Umbilical cord (tissue), 1 donor: ENCODE measurements at regions not wholly inside any gene's neighbourhood (a gene's known extent, or its start where the extent isn't known, plus 50 kb on each side); places are given as distances from the start of the nearest gene placed in this dataset.
"Not testable (repeated sequence)": the region's sequence is repeated elsewhere in the genome, so short reads cannot be mapped to it uniquely, and the experiment has no call there.

Experiments
- DNase-seq: peaks from one replicate; pipeline ENCODE4 v3.0.0-alpha.2; 2015; ENCODE audit warnings: low spot score

GRCh38 chr5:167832609-167833008, 458.8 kb upstream of the WWC1 start:
- DNase-seq: no peak

GRCh38 chr5:167833456-167833855, 458.0 kb upstream of the WWC1 start:
- no peak for DNase-seq

- DNase-seq: no peak
Observed at GRCh38 chr5:167835146-167835545, 456.3 kb upstream of the WWC1 start.

GRCh38 chr5:167837127-167837526, 454.3 kb upstream of the WWC1 start:
- DNase-seq: no peak

GRCh38 chr5:167839065-167839464, 452.4 kb upstream of the WWC1 start:
- DNase-seq: no peak

GRCh38 chr5:167840527-167841130, 450.8 kb upstream of the WWC1 start:
- DNase-seq: no peak

DNA sequence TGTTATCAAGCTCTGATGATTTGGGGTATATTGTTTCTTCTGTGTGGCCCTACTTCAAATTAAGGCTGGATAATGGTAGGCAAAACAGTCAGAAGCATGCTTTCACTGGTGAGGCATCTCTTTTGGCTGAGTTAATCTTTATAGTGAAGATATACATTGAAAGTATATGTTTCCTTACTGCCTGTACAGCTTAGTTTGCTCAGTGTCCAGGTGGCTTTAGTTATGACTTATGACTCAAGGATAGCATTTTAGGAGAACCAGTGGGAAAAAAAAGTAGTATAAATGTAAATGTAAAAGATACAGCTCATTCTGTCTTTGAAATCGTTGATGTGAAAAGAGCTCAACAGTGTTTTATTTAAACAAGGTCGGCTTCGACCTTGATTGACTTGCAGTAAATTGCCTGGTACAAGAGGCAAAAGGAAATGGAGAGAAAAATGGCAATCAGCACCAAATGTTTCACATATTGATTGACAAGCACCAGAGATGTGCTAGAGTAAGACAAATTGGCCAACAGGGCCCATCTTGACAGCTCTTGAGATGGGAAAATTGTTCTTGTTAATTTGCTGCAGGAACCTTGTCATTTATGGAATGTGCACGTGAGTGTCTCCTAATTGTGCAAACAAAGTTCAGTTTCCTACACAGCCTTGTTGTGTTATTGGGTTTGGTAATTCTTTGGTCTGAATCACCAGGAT, 447.4 kb upstream of the WWC1 start:
- no peak for DNase-seq

DNA sequence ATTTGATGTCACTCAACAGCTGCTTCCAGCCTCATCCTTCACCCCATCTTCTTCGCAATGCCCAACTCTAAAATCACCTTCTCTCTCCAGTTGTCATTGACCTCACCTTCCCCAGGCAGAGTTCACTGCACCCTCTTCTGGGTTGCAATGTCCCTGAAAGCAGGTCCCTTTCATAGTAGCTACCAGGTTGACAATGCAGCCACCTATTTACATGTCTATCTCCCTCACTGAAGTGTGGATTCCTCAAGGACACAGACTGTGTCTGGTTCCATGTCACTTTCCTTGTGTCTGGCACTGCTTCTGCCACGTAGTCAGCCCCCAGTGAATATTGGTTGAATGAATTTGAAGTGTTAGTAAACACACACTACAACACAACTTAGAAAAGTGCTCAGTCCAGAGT, 445.5 kb upstream of the WWC1 start:
- no peak for DNase-seq

DNA sequence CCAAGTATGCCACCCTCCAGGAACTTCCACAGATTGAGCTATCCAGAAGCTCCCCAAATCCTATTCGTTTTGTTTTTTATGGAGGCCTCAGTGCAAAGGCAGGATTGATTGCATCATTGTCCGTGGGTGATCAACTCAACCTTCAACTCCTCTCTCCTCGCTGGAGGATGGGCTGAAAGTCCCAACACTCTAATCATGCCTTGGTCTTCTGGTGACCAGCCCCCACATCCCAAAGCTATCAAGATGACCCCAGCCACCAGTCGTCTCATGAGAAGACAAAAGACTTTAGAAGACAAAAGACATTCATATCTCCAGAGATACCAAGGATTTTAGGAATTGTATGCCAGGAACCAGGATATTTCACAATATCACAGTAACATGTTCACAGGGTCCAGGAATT, 441.6 kb upstream of the WWC1 start:
- DNase-seq: no peak

DNA sequence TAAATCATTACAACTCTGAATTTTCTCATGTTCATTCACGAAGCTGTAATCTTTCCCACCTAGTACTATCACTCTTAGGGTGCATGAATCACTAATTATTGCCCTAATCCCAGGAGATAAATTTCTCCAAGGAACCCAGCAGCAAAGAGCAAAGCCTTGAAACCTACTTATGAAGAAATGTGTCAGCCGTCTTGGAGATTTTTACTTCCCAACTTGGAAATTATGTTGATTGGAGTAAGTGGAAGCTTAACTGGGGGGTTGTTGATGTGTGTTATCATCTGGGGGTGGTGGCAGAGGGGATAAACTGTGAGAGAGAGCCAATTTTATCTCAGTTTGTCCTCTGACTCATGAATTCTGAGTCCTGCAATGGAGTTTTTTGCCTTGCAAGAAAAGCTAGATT, 440.5 kb upstream of the WWC1 start:
- DNase-seq: peak; percentile 21

DNA sequence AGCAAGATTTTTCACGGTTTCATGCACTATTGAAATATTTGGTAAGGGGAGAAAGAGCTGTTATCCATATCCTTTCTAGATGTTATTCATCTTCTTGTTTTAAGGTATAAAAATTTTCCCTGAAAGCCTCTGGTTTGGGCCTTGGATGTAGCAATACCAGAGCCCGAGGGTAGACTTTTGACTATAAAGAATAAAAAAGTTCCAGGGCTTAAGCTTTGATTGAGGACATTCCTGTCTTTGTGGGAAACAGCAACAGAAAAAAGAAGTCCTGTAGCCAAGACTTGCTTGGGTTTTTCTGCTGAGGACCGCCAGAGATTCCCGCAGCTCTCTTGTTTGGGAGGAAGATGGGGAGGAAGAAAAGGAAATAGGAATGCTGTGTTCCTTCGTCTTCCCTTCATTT, 440.0 kb upstream of the WWC1 start:
- DNase-seq: no peak

DNA sequence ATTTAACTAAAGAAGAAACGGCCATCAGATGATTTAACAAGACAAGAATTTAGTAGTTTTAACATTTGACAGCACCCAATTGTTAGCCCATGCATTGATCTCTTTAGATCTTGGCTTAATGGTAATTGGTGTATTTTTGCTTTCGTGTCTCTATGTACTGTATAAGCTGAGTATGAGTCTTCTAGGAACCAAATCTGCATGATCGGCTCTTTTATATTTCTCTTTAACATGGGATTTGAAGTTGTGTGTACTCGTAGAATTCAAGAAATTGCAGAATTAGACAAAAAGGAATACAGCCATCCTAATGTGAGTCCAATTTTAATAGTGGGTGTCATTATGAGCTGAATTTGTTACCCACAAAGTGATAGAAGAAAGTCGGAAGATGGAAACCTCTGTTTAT, 438.9 kb upstream of the WWC1 start:
- DNase-seq: no peak

DNA sequence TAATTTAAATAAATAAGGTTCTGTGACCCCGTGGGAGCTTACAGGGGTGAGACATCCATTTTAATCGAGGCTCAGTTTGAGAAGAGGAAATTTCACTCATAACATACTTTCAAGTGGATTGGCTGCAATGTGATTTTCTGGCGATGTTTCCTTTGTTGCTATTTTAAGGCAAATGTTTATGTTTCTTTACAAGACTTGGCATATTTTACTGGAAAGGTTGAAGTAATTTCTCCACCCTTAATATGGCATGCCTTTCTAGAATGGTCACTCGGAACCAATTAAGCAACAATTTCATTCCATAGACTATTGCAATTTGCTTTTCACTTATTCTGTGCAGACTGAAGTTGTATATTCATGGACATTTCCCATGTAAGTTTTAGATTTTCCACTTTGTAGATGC, 438.0 kb upstream of the WWC1 start:
- DNase-seq: peak; percentile 9

- DNase-seq: no peak
Observed at GRCh38 chr5:167855818-167856217, 435.6 kb upstream of the WWC1 start.

GRCh38 chr5:167857321-167857720, 434.1 kb upstream of the WWC1 start:
- no peak for DNase-seq

- DNase-seq: not testable (repeated sequence)
Observed at GRCh38 chr5:167858186-167858855, 433.1 kb upstream of the WWC1 start.

- peak; percentile 45 for DNase-seq
Observed at GRCh38 chr5:167861129-167861927, 430.1 kb upstream of the WWC1 start.

DNA sequence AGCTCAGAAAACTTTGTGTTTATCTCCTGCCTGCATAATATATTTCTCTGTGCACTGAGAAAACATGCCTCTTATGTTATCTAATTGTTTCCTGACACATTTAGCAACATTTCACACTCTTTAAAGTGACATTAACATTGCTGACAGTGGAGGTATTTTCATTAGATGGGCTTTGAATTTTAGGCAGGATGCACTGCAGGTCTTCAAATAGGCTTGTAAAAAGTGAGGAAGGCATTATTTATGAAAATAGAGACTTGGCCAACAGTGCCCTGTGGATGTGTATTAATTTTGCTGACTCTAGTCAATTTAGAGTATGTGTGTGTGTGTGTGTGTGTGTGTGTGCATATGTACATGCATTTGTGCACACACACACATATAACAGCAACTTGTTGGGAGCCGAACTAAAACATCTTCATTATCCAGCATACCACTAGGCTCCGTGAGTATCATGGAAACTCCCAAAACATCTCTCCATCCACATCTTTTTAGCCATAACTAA, 429.5 kb upstream of the WWC1 start:
- no peak for DNase-seq

DNA sequence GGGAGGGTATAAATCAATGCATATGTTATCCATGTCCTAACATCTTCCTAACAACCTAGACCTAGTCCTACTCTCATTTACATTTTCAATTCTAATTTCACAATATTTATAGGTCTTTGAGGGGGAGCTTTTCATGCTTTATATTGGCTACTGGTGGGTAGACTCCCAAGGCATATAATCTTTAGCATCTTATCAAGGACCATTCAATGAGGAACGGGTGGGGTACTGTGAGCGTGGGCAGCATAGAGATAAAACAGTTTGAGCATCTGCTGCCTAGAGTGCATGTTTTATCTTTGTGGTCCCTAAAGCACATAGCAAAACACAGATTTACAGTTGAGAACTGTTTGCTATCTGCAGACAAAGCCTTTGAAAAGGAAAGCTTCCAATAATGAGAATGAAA, 427.6 kb upstream of the WWC1 start:
- DNase-seq: no peak

- no peak for DNase-seq
Observed at GRCh38 chr5:167864801-167865200, 426.6 kb upstream of the WWC1 start.

DNA sequence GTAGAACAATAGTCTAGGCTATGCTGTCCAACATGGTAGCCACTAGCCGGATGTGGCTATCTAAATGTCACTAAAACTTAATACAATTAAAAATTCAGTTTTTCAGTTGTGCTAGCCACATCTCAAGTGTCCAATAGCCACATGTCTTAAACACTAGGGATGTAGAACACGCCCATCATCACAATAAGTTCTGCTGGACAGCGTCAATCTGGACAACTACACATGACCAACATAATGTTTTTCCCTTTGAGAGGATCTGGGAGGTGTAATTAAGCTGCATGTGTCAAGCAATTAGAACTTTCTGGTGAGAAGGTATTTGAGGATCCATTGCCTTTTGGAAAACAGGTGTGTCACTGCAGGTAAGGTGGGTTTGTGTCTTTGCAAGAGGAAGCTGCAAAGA, 424.6 kb upstream of the WWC1 start:
- no peak for DNase-seq

- DNase-seq: no peak
Observed at GRCh38 chr5:167867281-167867680, 424.2 kb upstream of the WWC1 start.
